Bone marrow (tissue), 2 donors: ENCODE measurements at regions not wholly inside any gene's neighbourhood (a gene's known extent, or its start where the extent isn't known, plus 50 kb on each side); places are given as distances from the start of the nearest gene placed in this dataset.
A peak's percentile ranks its signal among the peaks of the same experiment; 100 is the strongest.

Experiments used
- DNase-seq, 2 donors: peaks; one replicate each; lab custom pipeline; 2025; lab: John Stamatoyannopoulos, UW

DNA sequence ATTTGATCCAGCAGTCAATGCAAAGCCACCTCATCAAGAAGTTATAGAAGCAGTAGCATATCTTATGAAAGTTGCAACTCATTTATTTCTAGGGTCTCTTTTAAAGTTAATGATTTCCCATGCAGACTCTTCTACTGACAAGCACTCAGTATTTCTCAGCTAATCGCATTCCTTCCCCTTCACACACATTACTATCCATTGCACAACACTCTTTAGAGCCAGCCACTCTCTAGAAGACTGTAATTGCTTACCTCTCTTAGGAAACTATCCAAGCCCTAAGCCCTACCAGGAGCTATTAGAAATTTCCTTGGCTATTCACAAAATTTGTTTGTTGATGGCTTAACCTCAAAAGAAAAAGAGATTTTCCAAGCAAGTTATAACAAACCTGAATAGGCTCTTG lies 106.0 kb downstream of the ADAMTS1 start:
- DNase-seq, result no peak

DNA sequence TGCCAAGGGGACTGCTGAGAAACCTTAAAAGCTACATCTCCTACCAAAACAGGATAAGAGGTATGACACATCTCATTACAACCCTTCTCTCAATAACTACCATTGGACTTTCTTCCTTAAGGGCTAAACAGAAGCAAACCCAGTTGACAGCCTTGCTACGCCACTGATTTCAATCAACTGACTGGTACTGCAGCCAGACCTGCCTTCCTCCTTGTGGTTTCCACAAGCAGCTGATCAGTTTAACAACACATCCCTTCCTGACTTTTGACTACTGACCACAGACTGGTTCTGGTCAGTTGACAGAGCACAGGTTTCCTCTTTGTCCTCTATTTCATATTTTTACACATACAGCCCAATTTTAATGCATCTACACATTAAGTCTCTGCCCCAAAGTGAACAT lies 108.8 kb downstream of the ADAMTS1 start:
- DNase-seq, result no peak

DNA sequence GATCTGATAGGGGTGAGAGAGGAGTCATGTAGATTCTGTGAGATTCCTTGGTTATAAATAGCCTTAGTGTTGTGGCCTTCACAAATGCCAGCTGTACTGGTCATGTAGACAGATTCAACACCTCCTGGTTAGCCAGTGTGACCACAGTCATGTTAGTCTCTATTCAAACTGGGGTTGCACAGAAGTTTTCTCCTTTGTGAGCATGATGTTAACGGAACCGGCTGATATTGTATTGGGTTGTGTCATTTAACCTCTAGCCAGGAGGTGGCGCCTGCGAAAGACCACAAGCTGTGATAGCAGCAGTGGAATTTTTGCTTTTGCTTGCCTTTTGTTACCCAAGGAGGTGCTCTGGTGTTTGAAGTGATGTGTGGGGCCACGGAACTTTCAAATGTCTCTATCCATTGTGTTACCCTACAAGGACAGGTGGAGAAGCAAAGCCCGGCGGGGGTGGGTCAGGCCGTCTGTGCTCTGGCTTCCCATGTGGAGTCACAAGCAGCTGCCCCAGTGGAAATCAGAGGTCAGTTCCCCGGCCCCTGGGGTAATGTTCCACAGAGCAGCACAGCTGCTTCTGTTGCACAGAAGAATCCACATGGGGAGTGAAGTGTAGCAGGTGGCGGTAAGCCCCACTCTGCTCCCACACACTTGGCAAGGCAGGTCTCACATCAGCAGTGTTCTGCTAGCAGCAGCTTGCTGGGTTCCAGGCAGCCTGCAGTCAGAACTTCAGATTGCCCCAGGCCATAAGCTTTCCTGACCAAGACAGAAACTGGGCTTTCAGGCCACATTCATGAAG lies 112.6 kb downstream of the ADAMTS1 start:
- DNase-seq, result no peak

GRCh38 chr21:26719750-26720149 lies 125.5 kb downstream of the ADAMTS1 start:
- DNase-seq, result no peak

DNA sequence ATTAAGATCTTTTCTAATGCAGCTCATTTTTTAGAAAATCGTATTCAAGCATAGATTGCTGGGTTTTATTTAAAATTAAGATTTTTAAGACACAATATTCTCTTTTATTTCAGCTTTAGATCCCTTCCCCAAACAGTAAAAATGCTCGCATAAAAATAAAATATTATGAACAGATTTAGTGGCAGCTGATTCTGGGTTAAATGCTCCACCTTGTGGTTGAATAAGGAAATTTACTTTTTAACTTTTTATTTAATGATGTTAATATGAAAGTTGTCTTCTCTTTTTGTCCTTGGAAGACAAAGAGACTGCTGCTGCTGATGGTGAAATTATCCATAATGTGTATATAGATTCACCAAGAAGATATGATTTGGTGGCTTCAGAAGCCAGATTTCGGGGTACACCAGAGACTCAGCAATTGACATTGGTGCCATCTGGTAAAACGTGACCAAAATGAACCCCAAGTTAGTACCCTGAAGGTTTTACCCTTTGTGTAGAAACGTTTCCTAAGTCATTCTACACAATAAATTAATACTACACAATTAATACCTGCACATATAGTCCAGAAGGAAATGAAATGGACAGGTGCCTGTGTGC lies 128.0 kb downstream of the ADAMTS1 start:
- no peak for DNase-seq

DNA sequence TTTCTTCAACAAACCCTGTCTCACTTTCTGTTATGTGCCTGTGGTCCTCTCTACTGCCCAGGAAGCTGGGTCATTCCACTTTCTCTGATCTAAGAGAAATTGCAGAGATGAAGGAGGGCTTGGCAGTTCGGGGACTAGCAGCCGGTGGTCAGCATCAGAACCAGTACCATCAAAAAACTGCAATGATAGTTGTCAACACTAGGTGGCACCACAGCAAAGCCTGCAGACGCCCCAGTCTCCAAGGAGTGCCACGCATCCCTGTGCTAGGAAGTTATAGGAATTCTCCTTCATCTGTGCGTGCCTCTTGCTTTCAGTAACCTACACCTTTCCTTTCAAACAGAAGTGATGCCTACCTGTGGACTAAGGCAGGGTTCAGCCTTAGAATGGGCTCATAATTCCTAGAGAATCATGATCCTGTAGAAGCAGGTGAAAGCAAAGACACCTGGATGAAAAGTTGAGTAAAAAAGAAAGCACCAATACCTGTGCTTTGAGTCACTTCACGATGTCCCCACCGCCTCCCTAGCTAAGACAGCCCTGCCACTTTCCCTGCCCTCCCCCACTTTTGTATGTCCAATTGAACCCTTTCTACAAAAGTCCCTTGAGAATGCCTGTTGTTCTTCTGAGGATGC lies 129.2 kb downstream of the ADAMTS1 start:
- no peak for DNase-seq

- DNase-seq, result no peak
These were observed 130.1 kb downstream of the ADAMTS1 start for GRCh38 chr21:26715116-26715515.

GRCh38 chr21:26710155-26710554 lies 135.1 kb downstream of the ADAMTS1 start:
- DNase-seq, result no peak

DNA sequence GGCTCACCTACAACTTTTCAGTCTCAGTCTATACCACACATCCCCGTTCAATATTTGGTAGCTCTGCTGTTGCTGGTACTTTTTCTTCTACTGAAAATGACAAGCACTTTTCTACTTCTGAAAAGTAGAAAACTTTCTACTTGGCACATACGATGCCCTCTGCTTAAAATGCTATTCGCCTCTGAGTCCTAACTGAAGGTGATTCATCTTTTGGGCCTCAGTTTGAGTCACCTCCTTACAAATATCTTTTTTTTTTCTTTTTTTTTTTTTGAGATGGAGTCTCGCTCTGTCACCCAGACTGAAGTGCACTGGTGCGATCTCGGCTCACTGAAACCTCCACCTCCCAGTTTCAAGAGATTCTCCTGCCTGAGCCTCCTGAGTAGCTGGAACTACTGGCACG lies 136.0 kb upstream of the CYYR1 start:
- no peak for DNase-seq

DNA sequence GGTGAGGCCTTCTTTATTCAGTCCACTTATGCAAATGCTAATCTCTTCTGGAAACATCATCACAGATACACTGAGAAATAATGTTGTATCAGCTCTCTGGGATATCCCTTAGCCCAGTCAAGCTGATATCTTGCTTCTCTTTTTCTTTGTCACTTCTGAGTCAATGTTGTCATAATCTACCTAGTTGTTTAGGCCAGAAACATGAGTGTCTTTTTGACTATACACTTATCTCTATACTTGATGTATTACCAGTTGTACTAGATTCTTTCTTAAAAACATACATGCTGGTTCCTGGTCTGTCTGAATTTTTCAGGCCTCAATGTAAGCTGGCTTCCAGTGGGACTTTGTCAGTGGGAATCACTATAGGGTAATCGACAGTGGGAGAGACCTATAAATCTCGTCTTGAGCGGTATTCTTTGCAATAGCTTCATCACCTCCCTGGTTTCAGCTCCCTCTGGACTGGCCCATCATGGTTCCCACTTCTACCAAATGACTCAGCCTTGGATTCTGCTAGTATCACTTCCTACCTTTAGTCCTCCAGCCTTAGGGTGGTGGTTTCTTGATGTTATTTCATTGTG lies 135.2 kb upstream of the CYYR1 start:
- DNase-seq, result no peak

GRCh38 chr21:26707246-26707645 lies 134.2 kb upstream of the CYYR1 start:
- no peak for DNase-seq

- no peak for DNase-seq
These were observed 125.3 kb upstream of the CYYR1 start for GRCh38 chr21:26698416-26698815.

DNA sequence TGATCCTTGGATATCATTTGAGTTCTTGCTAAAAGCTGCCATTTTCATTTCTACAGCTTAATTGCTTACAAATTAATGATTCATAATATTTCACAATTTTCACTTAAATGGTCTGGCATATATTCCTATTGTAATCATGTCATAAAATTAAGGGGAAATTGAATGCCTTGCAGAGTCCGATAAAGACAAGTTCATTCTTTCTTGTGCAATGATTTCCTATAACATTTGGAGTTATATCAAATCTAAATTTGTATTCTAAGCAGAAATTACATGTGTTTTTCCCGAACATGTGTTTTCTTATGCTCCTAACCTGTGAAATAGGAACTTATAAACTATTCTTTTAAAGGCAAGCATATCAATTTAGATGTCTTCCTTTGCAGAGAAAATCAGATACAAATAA lies 118.3 kb upstream of the CYYR1 start:
- DNase-seq, result no peak

GRCh38 chr21:26686705-26687104 lies 113.6 kb upstream of the CYYR1 start:
- DNase-seq, result no peak

GRCh38 chr21:26686278-26686677 lies 113.2 kb upstream of the CYYR1 start:
- DNase-seq, result peak in 1 of 2 donors; percentile 18

GRCh38 chr21:26684889-26685288 lies 111.8 kb upstream of the CYYR1 start:
- DNase-seq, result no peak

DNA sequence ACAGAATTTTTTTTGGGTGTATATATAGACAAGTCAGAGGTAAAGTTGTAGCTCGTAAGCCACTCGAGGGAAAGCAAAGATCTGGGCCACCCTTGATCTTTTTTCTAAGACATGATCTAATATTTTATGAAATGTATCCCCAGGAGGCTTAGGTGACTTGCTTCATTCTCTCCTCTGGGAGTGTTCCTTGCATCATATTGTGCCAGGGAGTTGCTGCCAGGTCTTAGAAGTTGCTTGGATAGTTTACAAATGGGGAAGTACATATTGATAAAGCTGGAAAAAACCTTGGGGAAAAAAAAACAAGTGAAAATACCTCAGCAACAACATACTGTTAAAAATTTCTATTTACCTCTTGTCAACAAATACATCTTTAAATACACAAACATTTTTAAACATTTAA lies 110.9 kb upstream of the CYYR1 start:
- DNase-seq, result no peak

DNA sequence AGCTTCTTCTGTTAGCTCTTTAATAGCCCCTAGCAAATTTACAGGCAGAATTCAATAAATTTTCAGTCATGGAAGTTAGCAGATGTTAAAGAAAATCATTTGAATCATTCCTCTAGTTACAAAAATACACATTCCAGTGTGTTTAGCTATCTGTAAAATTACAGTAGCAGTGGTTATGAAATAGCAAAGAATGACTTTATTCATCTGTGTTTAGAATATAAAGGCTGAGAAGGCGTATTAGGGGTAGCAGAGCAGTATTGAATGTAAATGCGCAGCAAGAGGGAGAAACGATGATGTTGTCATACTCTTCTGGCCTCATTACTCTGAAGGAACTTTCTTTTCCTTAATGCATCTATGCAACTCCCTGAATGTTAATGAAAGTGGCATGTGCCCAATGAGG lies 106.2 kb upstream of the CYYR1 start:
- DNase-seq, result no peak

DNA sequence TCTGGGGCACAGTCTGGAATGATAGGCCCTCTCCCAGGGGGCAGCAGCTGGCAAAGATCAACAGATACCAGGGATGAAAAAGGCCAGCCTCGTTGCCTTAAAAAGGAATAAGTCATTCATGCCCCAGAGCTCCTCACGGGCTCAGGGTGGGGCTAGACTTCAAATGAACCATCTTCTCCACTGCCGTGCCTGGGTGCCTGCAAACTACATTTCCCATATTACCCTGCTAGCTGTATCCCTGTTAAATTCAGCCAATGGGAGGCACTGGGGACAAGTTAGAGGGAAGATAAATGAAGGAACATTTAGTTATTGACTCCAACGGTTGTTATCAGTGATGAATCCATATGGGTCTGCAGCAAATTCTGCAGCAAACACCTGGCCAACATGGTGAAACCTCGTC lies 101.2 kb upstream of the CYYR1 start:
- DNase-seq, result no peak

DNA sequence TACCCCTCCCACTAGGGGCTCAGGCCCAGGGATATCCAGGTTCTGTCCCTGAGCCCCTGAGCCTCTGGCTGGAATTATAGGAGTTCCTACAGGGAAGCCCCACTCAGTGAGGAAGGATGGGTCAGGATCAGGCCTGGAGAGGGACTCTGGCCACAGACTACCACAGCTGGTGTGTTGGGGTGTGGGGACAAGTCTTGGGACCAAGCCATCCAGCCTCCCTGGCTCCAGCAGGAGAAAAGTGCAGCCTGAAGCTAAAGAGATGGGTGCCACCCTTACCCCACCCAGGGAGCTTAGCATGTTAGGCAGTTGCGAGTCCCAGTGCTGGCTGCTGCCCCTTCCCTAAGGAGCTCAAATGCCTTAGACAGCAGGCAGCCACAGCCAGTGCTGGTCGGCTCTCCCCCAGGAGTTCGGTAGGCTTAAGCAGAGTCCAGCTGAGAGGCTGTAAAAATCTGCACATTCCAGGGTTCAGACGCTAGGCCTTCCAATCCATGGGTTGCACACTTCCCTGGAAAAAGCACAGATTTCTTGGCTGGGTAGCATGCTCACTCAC lies 96.2 kb upstream of the CYYR1 start:
- no peak for DNase-seq

- DNase-seq, result no peak
These were observed 86.7 kb upstream of the CYYR1 start for GRCh38 chr21:26659757-26660156.

DNA sequence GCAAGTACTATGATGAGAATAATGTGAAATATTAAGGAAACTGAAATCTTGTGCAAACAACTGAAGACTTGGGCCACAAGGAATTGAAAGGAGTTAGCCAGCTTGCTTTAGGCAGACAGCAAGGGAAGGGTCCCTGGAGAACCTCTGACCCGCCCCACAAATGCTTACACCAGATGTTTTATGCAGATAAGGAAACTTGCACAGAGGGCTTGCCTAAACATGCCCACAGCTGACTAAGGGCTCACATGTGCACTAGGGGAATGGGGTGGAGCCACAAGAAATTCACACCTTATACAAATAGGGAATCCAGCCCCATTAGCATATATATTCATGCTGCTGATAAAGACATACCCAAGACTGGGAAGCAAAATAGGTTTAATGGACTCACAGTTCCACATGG lies 86.1 kb upstream of the CYYR1 start:
- DNase-seq, result no peak

DNA sequence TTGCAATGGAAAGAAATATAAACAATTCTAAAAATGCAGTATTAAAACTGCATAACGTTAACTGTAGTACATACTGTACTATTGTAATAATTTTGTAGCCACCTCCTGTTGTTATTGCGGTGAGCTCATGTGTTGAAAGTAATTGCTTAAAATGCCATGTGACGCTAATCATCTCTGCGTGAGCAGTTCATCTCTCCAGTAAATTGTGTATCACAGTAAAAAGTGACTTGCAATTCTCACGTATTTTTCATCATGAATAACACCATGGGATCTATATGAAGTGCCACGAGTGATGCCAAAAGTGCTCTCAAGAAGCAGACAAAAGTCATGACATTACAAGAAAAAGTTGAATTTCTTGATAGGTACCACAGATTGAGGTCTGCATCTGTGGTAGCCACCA lies 82.4 kb upstream of the CYYR1 start:
- DNase-seq, result no peak
